GM18868 (cell line): ENCODE measurements at regions not wholly inside any gene's neighbourhood (a gene's known extent, or its start where the extent isn't known, plus 50 kb on each side); places are given as distances from the start of the nearest gene placed in this dataset.
"Not testable (repeated sequence)": the region's sequence is repeated elsewhere in the genome, so short reads cannot be mapped to it uniquely, and the experiment has no call there.

Experiments
- ATAC-seq: cut with Tn5 transposase; IDR thresholded peaks from one replicate; pipeline ENCODE4 v1.9.1; 2021; ENCODE audit warnings: mild to moderate bottlenecking, moderate library complexity; ENCODE audit not compliant: unreplicated experiment

GRCh38 chr1:189708674-189709073, 769.0 kb downstream of the BRINP3 start:
- no peak for ATAC-seq

GRCh38 chr1:189718147-189718795, 759.4 kb downstream of the BRINP3 start:
- not testable (repeated sequence) for ATAC-seq

GRCh38 chr1:189726806-189727205, 750.9 kb downstream of the BRINP3 start:
- no peak for ATAC-seq

- no peak for ATAC-seq
Measured at GRCh38 chr1:189751311-189751710, 726.4 kb downstream of the BRINP3 start.

GRCh38 chr1:189752461-189752995, 725.1 kb downstream of the BRINP3 start:
- ATAC-seq: no peak

- not testable (repeated sequence) for ATAC-seq
Measured at GRCh38 chr1:189755100-189755499, 722.6 kb downstream of the BRINP3 start.

GRCh38 chr1:189764391-189765320, 713.0 kb downstream of the BRINP3 start:
- no peak for ATAC-seq

- no peak for ATAC-seq
Measured at GRCh38 chr1:189769448-189769847, 708.2 kb downstream of the BRINP3 start.

- no peak for ATAC-seq
Measured at GRCh38 chr1:189774721-189775287, 702.9 kb downstream of the BRINP3 start.

- ATAC-seq: no peak
Measured at GRCh38 chr1:189775343-189775742, 702.3 kb downstream of the BRINP3 start.

- no peak for ATAC-seq
Measured at GRCh38 chr1:189779034-189779433, 698.6 kb downstream of the BRINP3 start.

GRCh38 chr1:189782295-189782694, 695.4 kb downstream of the BRINP3 start:
- no peak for ATAC-seq

- ATAC-seq: no peak
Measured at GRCh38 chr1:189783456-189783855, 694.2 kb downstream of the BRINP3 start.

GRCh38 chr1:189786761-189787160, 690.9 kb downstream of the BRINP3 start:
- no peak for ATAC-seq

- no peak for ATAC-seq
Measured at GRCh38 chr1:189787201-189787600, 690.5 kb downstream of the BRINP3 start.

- no peak for ATAC-seq
Measured at GRCh38 chr1:189790335-189790734, 687.3 kb downstream of the BRINP3 start.

- no peak for ATAC-seq
Measured at GRCh38 chr1:189803364-189803763, 674.3 kb downstream of the BRINP3 start.

GRCh38 chr1:189804352-189804751, 673.3 kb downstream of the BRINP3 start:
- ATAC-seq: no peak

GRCh38 chr1:189805735-189806134, 671.9 kb downstream of the BRINP3 start:
- no peak for ATAC-seq

- ATAC-seq: not testable (repeated sequence)
Measured at GRCh38 chr1:189810639-189811038, 667.0 kb downstream of the BRINP3 start.

GRCh38 chr1:189811960-189812359, 665.7 kb downstream of the BRINP3 start:
- no peak for ATAC-seq
